ENCODE measurements at regions not wholly inside any gene's neighbourhood (a gene's known extent, or its start where the extent isn't known, plus 50 kb on each side); places are given as distances from the start of the nearest gene placed in this dataset.
"Not testable (repeated sequence)": the region's sequence is repeated elsewhere in the genome, so short reads cannot be mapped to it uniquely, and the experiment has no call there.

- TF ChIP-seq CTCF (IDR thresholded peaks at IDR 0.05; ENCODE audit: insufficient read depth, low read depth, low read length); EZH2 (IDR thresholded peaks at IDR 0.05; ENCODE audit: insufficient read depth, low read length): not testable (repeated sequence)
Measured at GRCh38 chr1:197836356-197836755, 61.1 kb upstream of the DENND1B start.
